H1 (cell line): ENCODE measurements at regions not wholly inside any gene's neighbourhood (a gene's known extent, or its start where the extent isn't known, plus 50 kb on each side); places are given as distances from the start of the nearest gene placed in this dataset.

Experiments
- CTCF ChIP-seq, 3 experiments: IDR thresholded peaks; 1 replicate in 2 of 3; 2 replicates in 1 of 3; pipeline versions ENCODE4 v1.5.1 to v1.6.1; 2011; ENCODE audit warnings: low read length in 3 of 3, mild to moderate bottlenecking in 3 of 3, inconsistent platforms in 2 of 3, low read depth in 1 of 3, moderate library complexity in 1 of 3; ENCODE audit not compliant: insufficient read depth in 1 of 3; ENCODE audit errors: control extremely low read depth in 1 of 3
- EP300 ChIP-seq, 2 experiments: IDR thresholded peaks; 1 replicate in 1 of 2; 2 replicates in 1 of 2; pipeline ENCODE4 v1.6.1; 2011 to 2012; ENCODE audit warnings: low read depth in 2 of 2, low read length in 2 of 2, mild to moderate bottlenecking in 2 of 2, borderline replicate concordance in 1 of 2, inconsistent platforms in 1 of 2, moderate library complexity in 1 of 2
- POLR2A ChIP-seq, 2 experiments: IDR thresholded peaks; 1 replicate in 1 of 2; 2 replicates in 1 of 2; pipeline ENCODE4 v1.6.1; 2011; ENCODE audit warnings: low read depth in 2 of 2, low read length in 2 of 2, mild to moderate bottlenecking in 2 of 2; ENCODE audit errors: control extremely low read depth in 1 of 2
- POLR2AphosphoS5 ChIP-seq: IDR thresholded peaks from 2 replicates; pipeline ENCODE4 v1.6.1; 2011; ENCODE audit warnings: low read depth, low read length
- RBBP5 ChIP-seq: IDR thresholded peaks from 2 replicates; pipeline ENCODE4 v1.7.1; 2012; ENCODE audit warnings: low read depth, mild to moderate bottlenecking, inconsistent platforms, low read length, moderate library complexity, borderline replicate concordance
- SIN3A ChIP-seq, 2 experiments: IDR thresholded peaks in 1 of 2; conservative IDR thresholded peaks in 1 of 2; 2 replicates each; pipeline ENCODE4 v1.6.1; 2011 to 2012; ENCODE audit warnings: low read length in 2 of 2, improper control_type of control experiment in 1 of 2, low read depth in 1 of 2, mild to moderate bottlenecking in 1 of 2
- SIX5 ChIP-seq: IDR thresholded peaks from 2 replicates; pipeline ENCODE4 v1.6.1; 2011; ENCODE audit warnings: mild to moderate bottlenecking, low read depth, low read length

GRCh38 chr1:169053196-169053595 lies 53.3 kb upstream of the ATP1B1 start (continued):
- no peak for TF ChIP-seq CTCF (IDR thresholded peaks at IDR 0.05; ENCODE audit: control extremely low read depth in 1 of 3, insufficient read depth in 1 of 3, low read depth in 1 of 3, low read length in 3 of 3)
- no peak for TF ChIP-seq POLR2A (IDR thresholded peaks at IDR 0.05; ENCODE audit: control extremely low read depth in 1 of 2, low read depth in 2 of 2, low read length in 2 of 2)
- no peak for TF ChIP-seq EP300 (IDR thresholded peaks at IDR 0.05; ENCODE audit: borderline replicate concordance in 1 of 2, low read depth in 2 of 2, low read length in 2 of 2)
- no peak for TF ChIP-seq RBBP5
- TF ChIP-seq POLR2AphosphoS5: no peak
- TF ChIP-seq SIX5: no peak
- no peak for TF ChIP-seq SIN3A (conservative IDR thresholded peaks at IDR 0.05 in 1 of 2, IDR thresholded peaks at IDR 0.05 in 1 of 2; ENCODE audit: low read depth in 1 of 2, low read length in 2 of 2)
